ENCODE measurements at regions not wholly inside any gene's neighbourhood (a gene's known extent, or its start where the extent isn't known, plus 50 kb on each side); places are given as distances from the start of the nearest gene placed in this dataset.

DNA sequence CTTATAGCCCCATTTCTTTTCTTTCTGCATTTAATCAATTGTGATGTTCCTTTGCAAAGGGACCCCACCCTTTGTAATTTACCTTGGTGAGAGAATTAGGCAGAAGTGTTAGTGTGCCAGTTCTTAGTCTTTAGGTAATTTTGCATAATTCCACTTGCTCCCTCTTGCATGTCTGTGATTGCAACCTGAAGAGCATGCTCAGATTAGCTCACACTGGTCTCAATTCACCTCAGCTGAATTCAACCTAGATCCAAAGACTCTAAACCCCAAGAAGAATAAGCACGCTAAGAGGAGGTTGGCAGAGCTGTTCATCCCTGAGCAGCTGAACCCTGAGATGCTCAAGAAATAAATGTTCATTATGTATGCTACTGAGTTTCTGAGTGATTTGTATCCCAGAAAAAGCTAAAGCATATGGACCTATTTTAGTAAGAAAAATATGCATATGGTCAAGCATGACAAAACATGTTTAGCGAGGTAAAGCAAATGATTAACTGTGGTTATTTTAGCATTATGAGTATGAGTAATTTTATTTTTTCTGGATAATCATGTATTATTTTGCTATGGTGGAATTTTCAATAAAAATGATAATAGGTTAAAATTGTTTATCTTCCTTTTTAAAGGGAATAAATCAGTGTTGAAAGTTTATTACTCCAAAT is 299.2 kb upstream of the ZSWIM2 start:
- H3K27ac ChIP-seq = no peak overlapping the region
- no peak overlapping the region for H3K4me3 ChIP-seq
- ATAC-seq = no peak
- H3K4me1 ChIP-seq = no peaks in the 10 kb centered on the region
- peaks cover 0 to 37% (median 5%) of the 10 kb centered on the region in 11 donors for H3K9me3 ChIP-seq
- 50 to 71% methylated on average over 2 of the region's 2 CpGs for WGBS, 2 donors
- no peaks in the 10 kb centered on the region for H3K27me3 ChIP-seq
- TF ChIP-seq, protein P1, sequence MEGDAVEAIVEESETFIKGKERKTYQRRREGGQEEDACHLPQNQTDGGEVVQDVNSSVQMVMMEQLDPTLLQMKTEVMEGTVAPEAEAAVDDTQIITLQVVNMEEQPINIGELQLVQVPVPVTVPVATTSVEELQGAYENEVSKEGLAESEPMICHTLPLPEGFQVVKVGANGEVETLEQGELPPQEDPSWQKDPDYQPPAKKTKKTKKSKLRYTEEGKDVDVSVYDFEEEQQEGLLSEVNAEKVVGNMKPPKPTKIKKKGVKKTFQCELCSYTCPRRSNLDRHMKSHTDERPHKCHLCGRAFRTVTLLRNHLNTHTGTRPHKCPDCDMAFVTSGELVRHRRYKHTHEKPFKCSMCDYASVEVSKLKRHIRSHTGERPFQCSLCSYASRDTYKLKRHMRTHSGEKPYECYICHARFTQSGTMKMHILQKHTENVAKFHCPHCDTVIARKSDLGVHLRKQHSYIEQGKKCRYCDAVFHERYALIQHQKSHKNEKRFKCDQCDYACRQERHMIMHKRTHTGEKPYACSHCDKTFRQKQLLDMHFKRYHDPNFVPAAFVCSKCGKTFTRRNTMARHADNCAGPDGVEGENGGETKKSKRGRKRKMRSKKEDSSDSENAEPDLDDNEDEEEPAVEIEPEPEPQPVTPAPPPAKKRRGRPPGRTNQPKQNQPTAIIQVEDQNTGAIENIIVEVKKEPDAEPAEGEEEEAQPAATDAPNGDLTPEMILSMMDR (IDR thresholded peaks at IDR 0.05) = no peak
- DNase-seq = no peak
- intact Hi-C loops (cut with DNase I) = loop anchor here in 1 of 10 donors (10.0 kb wide), 1 partner anchor 307 kb away; no protein-coding TSS in a partner anchor
- no peaks in the 10 kb centered on the region for H3K36me3 ChIP-seq

DNA sequence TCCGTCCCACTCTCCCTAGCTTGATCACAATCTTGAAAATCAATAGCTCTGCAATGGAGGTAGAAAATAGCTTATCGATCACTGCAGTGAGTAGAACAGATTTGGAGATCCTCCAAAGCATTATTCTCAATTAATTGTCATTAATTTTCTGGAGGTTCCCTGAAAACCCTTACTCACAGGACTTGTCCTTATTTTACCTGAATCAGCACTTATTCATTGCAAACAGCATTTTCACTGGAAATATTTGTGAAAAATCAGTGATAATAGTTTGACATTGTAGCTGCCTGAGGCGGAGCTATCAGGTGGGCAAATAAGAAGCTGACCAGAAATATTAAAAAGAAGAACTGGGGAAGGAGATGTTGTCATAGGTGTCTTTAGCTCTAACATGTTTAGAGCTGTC is 294.6 kb upstream of the ZSWIM2 start:
- Histone ChIP-seq H3K4me1 (no peaks in the 10 kb centered on the region), H3K27ac (no peak overlapping the region), H3K36me3 (no peaks in the 10 kb centered on the region), H3K27me3 (no peaks in the 10 kb centered on the region), H3K9me3 (peaks cover 0 to 46% (median 5%) of the 10 kb centered on the region in 11 donors), H3K4me3 (no peak overlapping the region)
- intact Hi-C loops (cut with DNase I) = loop anchor here in 1 of 10 donors (10.0 kb wide), 1 partner anchor 311 kb away; no protein-coding TSS in a partner anchor
- ATAC-seq = no peak
- TF ChIP-seq, protein P1 (IDR thresholded peaks at IDR 0.05) = no peak
- 90 to 91% methylated on average over 3 of the region's 3 CpGs for whole genome bisulfite sequencing, 2 donors
- DNase-seq = no peak

GRCh38 chr2:187139469-187139868 is 290.5 kb upstream of the ZSWIM2 start:
- Histone ChIP-seq H3K36me3 (no peaks in the 10 kb centered on the region), H3K27ac (peak overlapping the region in 1 of 10 donors; percentile 46), H3K27me3 (no peaks in the 10 kb centered on the region), H3K4me3 (no peak overlapping the region), H3K9me3 (peaks cover 0 to 17% (median 0%) of the 10 kb centered on the region in 11 donors), H3K4me1 (peaks cover 0 to 11% (median 0%) of the 10 kb centered on the region in 9 donors)
- ATAC-seq = peak in 2 of 8 donors; percentile 17 to 62
- DNase-seq = peak in 1 of 2 donors; percentile 20
- TF ChIP-seq, protein P1 (IDR thresholded peaks at IDR 0.05) = no peak
- intact Hi-C loops (cut with DNase I) = loop anchor here in 6 of 10 donors (2.0 to 10.0 kb wide), 7 partner anchors 155 to 315 kb away; partner anchors contain the start of gene CALCRL (in 3 of the 6)

GRCh38 chr2:187138265-187138664 is 289.3 kb upstream of the ZSWIM2 start:
- WGBS, 2 donors = 19 to 38% methylated on average over 1 of the region's 1 CpG
- H3K27me3 ChIP-seq = no peaks in the 10 kb centered on the region
- peaks cover 0 to 11% (median 0%) of the 10 kb centered on the region in 9 donors for H3K4me1 ChIP-seq
- intact Hi-C loops (cut with DNase I) = loop anchor here in 6 of 10 donors (2.0 to 10.0 kb wide), 7 partner anchors 157 to 317 kb away; partner anchors contain the start of gene CALCRL (in 3 of the 6)
- peaks cover 0 to 13% (median 0%) of the 10 kb centered on the region in 11 donors for H3K9me3 ChIP-seq
- peak overlapping the region in 2 of 10 donors; percentile 3 to 5 for H3K27ac ChIP-seq
- no peaks in the 10 kb centered on the region for H3K36me3 ChIP-seq
- ATAC-seq (peak in 6 of 8 donors; percentile 51 to 77 (median 62)), DNase-seq (peak; percentile 33 to 49)
- no peak overlapping the region for H3K4me3 ChIP-seq
- TF ChIP-seq, protein P1 (IDR thresholded peaks at IDR 0.05) = peak in 8 of 9 donors; percentile 6 to 62 (median 47)
